K562 (cell line): ENCODE measurements at regions not wholly inside any gene's neighbourhood (a gene's known extent, or its start where the extent isn't known, plus 50 kb on each side); places are given as distances from the start of the nearest gene placed in this dataset.

Experiments
- ATAC-seq: fragments of 200-7000 bp; cut with Tn5 transposase; 3 replicates; pipeline ENCODE4 v1.9.1; 2020; ENCODE audit warnings: moderate library complexity
- BruUV-seq: library from RNA; stranded (reverse); fragments of 400-500 nt; replicated peaks from 2 replicates; lab custom pipeline; 2021; lab: Mats Ljungman, UMichigan
- CTCF ChIA-PET: fragments of 300-600 bp; formaldehyde crosslinking; extraction: SDS; loops from one replicate; lab custom pipeline; 2021; ENCODE audit warnings: low intra/inter-chr PET ratio; lab: Yijun Ruan, JAX
- POLR2A ChIA-PET: fragments of 300-600, 350-650 bp; sonication (Branson Sonifier 250); formaldehyde crosslinking; extraction: SDS; loops from one replicate; lab custom pipeline; 2021; ENCODE audit warnings: antibody characterized with exemption, inconsistent platforms; lab: Yijun Ruan, JAX
- DNase-seq, 4 experiments: peaks; one replicate each; pipeline versions ENCODE4 v3.0.0 to v3.0.0-alpha.2; 2011 to 2018; ENCODE audit warnings: low spot score in 3 of 4, mixed read lengths in 3 of 4; ENCODE audit errors: extremely low read depth in 1 of 4
- FAIRE-seq: peaks from 2 replicates; lab custom pipeline; 2011; peaks lifted over from hg19 to GRCh38; lab: Jason Lieb, UNC
- H2AFZ ChIP-seq: 2 replicates; pipeline ENCODE4 v1.6.0; 2011; ENCODE audit warnings: low read depth, low read length, control low read depth, inconsistent platforms
- H3K27ac ChIP-seq: fragments of 200-600 bp; 3 replicates; pipeline ENCODE4 v1.8.0; 2011; ENCODE audit warnings: low read depth, mild to moderate bottlenecking, control low read depth, inconsistent platforms, low read length, moderate library complexity, mixed read lengths; ENCODE audit errors: extremely low read depth
- H3K27me3 ChIP-seq, 2 experiments: fragments of 300-600 bp in 1 of 2; 2 replicates in 1 of 2; 3 replicates in 1 of 2; pipeline versions ENCODE4 v1.6.0 to v1.8.0; 2011; ENCODE audit warnings: inconsistent platforms in 2 of 2, low read length in 2 of 2, mild to moderate bottlenecking in 1 of 2, mixed read lengths in 1 of 2, moderate library complexity in 1 of 2; ENCODE audit not compliant: control insufficient read depth in 2 of 2, insufficient read depth in 2 of 2
- H3K36me3 ChIP-seq: fragments of 300-600 bp; 3 replicates; pipeline ENCODE4 v1.8.0; 2011; ENCODE audit warnings: mild to moderate bottlenecking, low read length, inconsistent platforms; ENCODE audit not compliant: control insufficient read depth, insufficient read depth
- H3K4me1 ChIP-seq, 2 experiments: fragments of 200-600 bp in 1 of 2; replicated peaks in 1 of 2; 2 replicates in 1 of 2; 3 replicates in 1 of 2; pipeline versions ENCODE4 v1.5.1 to v1.8.0; 2011; ENCODE audit warnings: inconsistent platforms in 2 of 2, low read length in 2 of 2, mild to moderate bottlenecking in 1 of 2, mixed read lengths in 1 of 2, moderate library complexity in 1 of 2; ENCODE audit not compliant: control insufficient read depth in 2 of 2, insufficient read depth in 2 of 2
- H3K4me2 ChIP-seq: 2 replicates; pipeline ENCODE4 v1.6.1; 2011; ENCODE audit warnings: low read length, control low read depth, inconsistent platforms, mixed read lengths; ENCODE audit not compliant: insufficient read depth
- H3K4me3 ChIP-seq: fragments of 200-600 bp; sonication (generic), shearing (Covaris generic); 2 replicates; pipeline ENCODE4 v1.5.1; 2016; ENCODE audit warnings: control low read depth, inconsistent platforms
- H3K79me2 ChIP-seq: fragments of 200-600 bp; 3 replicates; pipeline ENCODE4 v1.8.0; 2011; ENCODE audit warnings: low read length, inconsistent platforms; ENCODE audit not compliant: control insufficient read depth, insufficient read depth
- H3K9ac ChIP-seq, 2 experiments: 2 replicates each; pipeline versions ENCODE4 v1.6.0 to v1.6.1; 2011; ENCODE audit warnings: low read depth in 2 of 2, low read length in 2 of 2, control low read depth in 1 of 2, inconsistent platforms in 1 of 2, mild to moderate bottlenecking in 1 of 2, mixed read lengths in 1 of 2; ENCODE audit not compliant: insufficient read depth in 1 of 2
- H3K9me1 ChIP-seq: one replicate; pipeline ENCODE4 v1.6.0; 2011; ENCODE audit warnings: inconsistent platforms, mild to moderate bottlenecking, low read length, moderate library complexity; ENCODE audit not compliant: control insufficient read depth, insufficient read depth
- H3K9me3 ChIP-seq: replicated peaks from 2 replicates; pipeline ENCODE4 v1.5.1; 2011; ENCODE audit warnings: low read depth, low read length, inconsistent platforms; ENCODE audit not compliant: control insufficient read depth, insufficient read depth
- H4K20me1 ChIP-seq: replicated peaks from 2 replicates; pipeline ENCODE4 v1.6.1; 2011; ENCODE audit warnings: low read length, inconsistent platforms, mixed read lengths; ENCODE audit not compliant: control insufficient read depth, insufficient read depth
- BRF1 ChIP-seq: IDR thresholded peaks from 3 replicates; pipeline ENCODE4 v1.6.1; 2011; ENCODE audit warnings: borderline replicate concordance, mild to moderate bottlenecking; ENCODE audit not compliant: insufficient read length; ENCODE audit errors: extremely low read depth
- CBX1 ChIP-seq: sonication (generic); IDR thresholded peaks from 2 replicates; pipeline ENCODE4 v1.6.1; 2016; ENCODE audit warnings: antibody characterized with exemption, low read depth, mild to moderate bottlenecking
- CCAR2 ChIP-seq: fragments of 200-400 bp; formaldehyde crosslinking; IDR thresholded peaks from 2 replicates; pipeline ENCODE4 v1.6.1; 2017; ENCODE audit warnings: mild to moderate bottlenecking, low read depth, low read length
- KDM4B ChIP-seq, 2 experiments: fragments of 450-650 bp in 1 of 2; sonication (generic) in 1 of 2; IDR thresholded peaks; 2 replicates each; pipeline ENCODE4 v1.6.1; 2016 to 2017; ENCODE audit warnings: borderline replicate concordance in 2 of 2, antibody characterized with exemption in 1 of 2, low read depth in 1 of 2, mild to moderate bottlenecking in 1 of 2
- MEIS2 ChIP-seq: fragments of 450-650 bp; IDR thresholded peaks from 2 replicates; pipeline ENCODE4 v1.6.1; 2014; ENCODE audit warnings: mild to moderate bottlenecking; ENCODE audit not compliant: partially characterized antibody
- MLX ChIP-seq, 2 experiments: fragments of 450-650 bp in 1 of 2; sonication (generic) in 1 of 2; formaldehyde crosslinking; conservative IDR thresholded peaks; 2 replicates each; pipeline versions ENCODE4 v1.4.0 to v1.8.1; 2020 to 2022; ENCODE audit warnings: mild to moderate bottlenecking in 1 of 2, missing genetic modification reagents in 1 of 2
- PYGO2 ChIP-seq: fragments of 450-650 bp; IDR thresholded peaks from 2 replicates; pipeline ENCODE4 v1.6.1; 2016; ENCODE audit warnings: mild to moderate bottlenecking, missing genetic modification characterization, moderate library complexity, missing compliant biosample characterization
- ZZZ3 ChIP-seq: fragments of 450-650 bp; IDR thresholded peaks from 2 replicates; pipeline ENCODE4 v1.6.1; 2016; ENCODE audit warnings: antibody characterized with exemption, mild to moderate bottlenecking, moderate library complexity
- whole genome bisulfite sequencing: fragments of 100-300 bp; shearing (Covaris generic); methylation state at CpG from one replicate; pipeline ENCODE4 v1.1.6; 2016; ENCODE audit warnings: low coverage, mixed read lengths; ENCODE audit not compliant: insufficient coverage; ENCODE audit errors: missing lambda C conversion rate; 5-methylcytosine and 5-hydroxymethylcytosine counted together
- in situ Hi-C: fragments of 300-500 bp; cut with MboI; formaldehyde crosslinking; loops from 4 replicates; pipeline ENCODE4 v1.15.0; 2018; ENCODE audit warnings: inconsistent platforms, mixed read lengths
- intact Hi-C: fragments of 100-400 bp; cut with micrococcal nuclease; formaldehyde crosslinking; loops from 2 replicates; pipeline ENCODE4 v1.14.2; 2022
- TF ChIP-seq, protein P1 (sequence below): fragments of 450-650 bp; IDR thresholded peaks from 2 replicates; pipeline ENCODE4 v1.6.1; 2016; ENCODE audit warnings: mild to moderate bottlenecking, moderate library complexity

DNA sequence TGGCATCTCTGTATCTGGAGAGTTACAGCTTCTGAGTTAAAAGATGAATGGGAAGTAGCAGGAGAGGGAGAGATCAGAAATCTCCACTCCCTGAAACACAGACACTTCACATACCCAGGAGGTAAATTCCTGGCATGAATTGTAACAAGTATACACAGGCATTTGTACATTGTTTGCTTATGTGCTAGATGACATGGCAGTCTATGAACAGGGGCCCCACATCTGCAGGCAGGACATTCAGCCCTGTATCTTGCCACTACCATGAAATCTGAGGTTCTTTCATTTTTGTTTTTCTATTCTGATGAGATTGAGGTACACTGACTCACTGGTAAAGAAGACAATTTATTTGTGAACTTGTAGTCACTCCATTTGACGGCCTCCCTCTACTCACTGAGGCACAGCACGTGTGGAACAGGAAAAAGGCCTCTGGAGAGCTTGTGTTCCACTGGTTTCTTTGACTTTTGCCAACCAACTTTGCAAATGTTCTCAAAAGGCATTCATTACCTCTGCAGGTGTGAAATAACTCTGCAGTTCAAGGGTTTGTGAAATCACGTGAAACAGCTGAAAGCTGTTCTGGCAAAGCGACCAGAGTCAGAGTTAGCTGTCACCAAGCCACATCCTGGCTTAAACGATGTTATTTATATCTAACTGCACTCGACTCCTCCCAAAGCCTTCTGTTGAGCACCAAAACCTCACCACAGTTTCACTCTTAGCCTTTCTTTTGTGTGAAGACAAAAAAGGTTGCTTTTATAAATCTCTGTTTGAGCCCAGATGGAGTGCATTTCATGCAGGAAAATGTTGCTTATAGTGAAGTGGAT, 401.3 kb upstream of the CFAP20DC start:
- no peaks in the 10 kb centered on the region for H3K36me3 ChIP-seq
- DNase-seq (no peak), FAIRE-seq (no peak), ATAC-seq (no peak)
- WGBS, result 0% methylated on average over 6 of the region's 6 CpGs
- H3K27me3 ChIP-seq, result no peaks in the 10 kb centered on the region
- no peak overlapping the region for H2AFZ ChIP-seq
- H3K9me3 ChIP-seq, result no peaks in the 10 kb centered on the region
- POLR2A ChIA-PET, result interaction anchor here (0.7 kb wide), 1 partner anchor 454 kb away, joined by 3 read pairs; no protein-coding TSS in a partner anchor
- no peaks in the 10 kb centered on the region for H3K79me2 ChIP-seq
- intact Hi-C loops (no loop called here), in situ Hi-C loops (no loop called here)
- BruUV-seq, result no TSS peak
- H3K4me3 ChIP-seq, result no peak overlapping the region
- H4K20me1 ChIP-seq, result no peaks in the 10 kb centered on the region
- H3K9me1 ChIP-seq, result no peaks in the 10 kb centered on the region
- H3K27ac ChIP-seq, result no peak overlapping the region
- H3K9ac ChIP-seq, result no peak overlapping the region
- CTCF ChIA-PET, result no interaction called here
- no peaks in the 10 kb centered on the region for H3K4me1 ChIP-seq
- no peak overlapping the region for H3K4me2 ChIP-seq
- no peak for TF ChIP-seq MLX (CRISPR knock-in tag; conservative IDR thresholded peaks at IDR 0.05)
- TF ChIP-seq, protein P1, sequence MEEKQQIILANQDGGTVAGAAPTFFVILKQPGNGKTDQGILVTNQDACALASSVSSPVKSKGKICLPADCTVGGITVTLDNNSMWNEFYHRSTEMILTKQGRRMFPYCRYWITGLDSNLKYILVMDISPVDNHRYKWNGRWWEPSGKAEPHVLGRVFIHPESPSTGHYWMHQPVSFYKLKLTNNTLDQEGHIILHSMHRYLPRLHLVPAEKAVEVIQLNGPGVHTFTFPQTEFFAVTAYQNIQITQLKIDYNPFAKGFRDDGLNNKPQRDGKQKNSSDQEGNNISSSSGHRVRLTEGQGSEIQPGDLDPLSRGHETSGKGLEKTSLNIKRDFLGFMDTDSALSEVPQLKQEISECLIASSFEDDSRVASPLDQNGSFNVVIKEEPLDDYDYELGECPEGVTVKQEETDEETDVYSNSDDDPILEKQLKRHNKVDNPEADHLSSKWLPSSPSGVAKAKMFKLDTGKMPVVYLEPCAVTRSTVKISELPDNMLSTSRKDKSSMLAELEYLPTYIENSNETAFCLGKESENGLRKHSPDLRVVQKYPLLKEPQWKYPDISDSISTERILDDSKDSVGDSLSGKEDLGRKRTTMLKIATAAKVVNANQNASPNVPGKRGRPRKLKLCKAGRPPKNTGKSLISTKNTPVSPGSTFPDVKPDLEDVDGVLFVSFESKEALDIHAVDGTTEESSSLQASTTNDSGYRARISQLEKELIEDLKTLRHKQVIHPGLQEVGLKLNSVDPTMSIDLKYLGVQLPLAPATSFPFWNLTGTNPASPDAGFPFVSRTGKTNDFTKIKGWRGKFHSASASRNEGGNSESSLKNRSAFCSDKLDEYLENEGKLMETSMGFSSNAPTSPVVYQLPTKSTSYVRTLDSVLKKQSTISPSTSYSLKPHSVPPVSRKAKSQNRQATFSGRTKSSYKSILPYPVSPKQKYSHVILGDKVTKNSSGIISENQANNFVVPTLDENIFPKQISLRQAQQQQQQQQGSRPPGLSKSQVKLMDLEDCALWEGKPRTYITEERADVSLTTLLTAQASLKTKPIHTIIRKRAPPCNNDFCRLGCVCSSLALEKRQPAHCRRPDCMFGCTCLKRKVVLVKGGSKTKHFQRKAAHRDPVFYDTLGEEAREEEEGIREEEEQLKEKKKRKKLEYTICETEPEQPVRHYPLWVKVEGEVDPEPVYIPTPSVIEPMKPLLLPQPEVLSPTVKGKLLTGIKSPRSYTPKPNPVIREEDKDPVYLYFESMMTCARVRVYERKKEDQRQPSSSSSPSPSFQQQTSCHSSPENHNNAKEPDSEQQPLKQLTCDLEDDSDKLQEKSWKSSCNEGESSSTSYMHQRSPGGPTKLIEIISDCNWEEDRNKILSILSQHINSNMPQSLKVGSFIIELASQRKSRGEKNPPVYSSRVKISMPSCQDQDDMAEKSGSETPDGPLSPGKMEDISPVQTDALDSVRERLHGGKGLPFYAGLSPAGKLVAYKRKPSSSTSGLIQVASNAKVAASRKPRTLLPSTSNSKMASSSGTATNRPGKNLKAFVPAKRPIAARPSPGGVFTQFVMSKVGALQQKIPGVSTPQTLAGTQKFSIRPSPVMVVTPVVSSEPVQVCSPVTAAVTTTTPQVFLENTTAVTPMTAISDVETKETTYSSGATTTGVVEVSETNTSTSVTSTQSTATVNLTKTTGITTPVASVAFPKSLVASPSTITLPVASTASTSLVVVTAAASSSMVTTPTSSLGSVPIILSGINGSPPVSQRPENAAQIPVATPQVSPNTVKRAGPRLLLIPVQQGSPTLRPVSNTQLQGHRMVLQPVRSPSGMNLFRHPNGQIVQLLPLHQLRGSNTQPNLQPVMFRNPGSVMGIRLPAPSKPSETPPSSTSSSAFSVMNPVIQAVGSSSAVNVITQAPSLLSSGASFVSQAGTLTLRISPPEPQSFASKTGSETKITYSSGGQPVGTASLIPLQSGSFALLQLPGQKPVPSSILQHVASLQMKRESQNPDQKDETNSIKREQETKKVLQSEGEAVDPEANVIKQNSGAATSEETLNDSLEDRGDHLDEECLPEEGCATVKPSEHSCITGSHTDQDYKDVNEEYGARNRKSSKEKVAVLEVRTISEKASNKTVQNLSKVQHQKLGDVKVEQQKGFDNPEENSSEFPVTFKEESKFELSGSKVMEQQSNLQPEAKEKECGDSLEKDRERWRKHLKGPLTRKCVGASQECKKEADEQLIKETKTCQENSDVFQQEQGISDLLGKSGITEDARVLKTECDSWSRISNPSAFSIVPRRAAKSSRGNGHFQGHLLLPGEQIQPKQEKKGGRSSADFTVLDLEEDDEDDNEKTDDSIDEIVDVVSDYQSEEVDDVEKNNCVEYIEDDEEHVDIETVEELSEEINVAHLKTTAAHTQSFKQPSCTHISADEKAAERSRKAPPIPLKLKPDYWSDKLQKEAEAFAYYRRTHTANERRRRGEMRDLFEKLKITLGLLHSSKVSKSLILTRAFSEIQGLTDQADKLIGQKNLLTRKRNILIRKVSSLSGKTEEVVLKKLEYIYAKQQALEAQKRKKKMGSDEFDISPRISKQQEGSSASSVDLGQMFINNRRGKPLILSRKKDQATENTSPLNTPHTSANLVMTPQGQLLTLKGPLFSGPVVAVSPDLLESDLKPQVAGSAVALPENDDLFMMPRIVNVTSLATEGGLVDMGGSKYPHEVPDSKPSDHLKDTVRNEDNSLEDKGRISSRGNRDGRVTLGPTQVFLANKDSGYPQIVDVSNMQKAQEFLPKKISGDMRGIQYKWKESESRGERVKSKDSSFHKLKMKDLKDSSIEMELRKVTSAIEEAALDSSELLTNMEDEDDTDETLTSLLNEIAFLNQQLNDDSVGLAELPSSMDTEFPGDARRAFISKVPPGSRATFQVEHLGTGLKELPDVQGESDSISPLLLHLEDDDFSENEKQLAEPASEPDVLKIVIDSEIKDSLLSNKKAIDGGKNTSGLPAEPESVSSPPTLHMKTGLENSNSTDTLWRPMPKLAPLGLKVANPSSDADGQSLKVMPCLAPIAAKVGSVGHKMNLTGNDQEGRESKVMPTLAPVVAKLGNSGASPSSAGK, result no peak
- TF ChIP-seq CBX1, result no peak
- no peak for TF ChIP-seq PYGO2
- no peak for TF ChIP-seq MEIS2
- no peak for TF ChIP-seq ZZZ3
- TF ChIP-seq CCAR2, result no peak
- no peak for TF ChIP-seq KDM4B (IDR thresholded peaks at IDR 0.05; ENCODE audit: borderline replicate concordance in 2 of 2, low read depth in 1 of 2)
- no peak for TF ChIP-seq BRF1
